H9 (cell line): ENCODE measurements at regions not wholly inside any gene's neighbourhood (a gene's known extent, or its start where the extent isn't known, plus 50 kb on each side); places are given as distances from the start of the nearest gene placed in this dataset.
A peak's percentile ranks its signal among the peaks of the same experiment; 100 is the strongest.

ENCODE experiments used
- DNase-seq: peaks from one replicate; pipeline ENCODE4 v3.0.0-alpha.2; 2017
- H2AFZ ChIP-seq: one replicate; pipeline ENCODE4 v1.6.1; 2013; ENCODE audit warnings: mild to moderate bottlenecking, low read length, control low read depth, moderate library complexity
- H2AK5ac ChIP-seq: 2 replicates; pipeline ENCODE4 v1.6.1; 2013; ENCODE audit warnings: low read length, control low read depth, mixed read lengths; ENCODE audit not compliant: insufficient read length
- H2BK120ac ChIP-seq: one replicate; pipeline ENCODE4 v1.6.1; 2013; ENCODE audit warnings: low read depth, mild to moderate bottlenecking, low read length, control low read depth, inconsistent platforms; ENCODE audit not compliant: poor library complexity, severe bottlenecking
- H2BK12ac ChIP-seq: 2 replicates; pipeline ENCODE4 v1.6.1; 2013; ENCODE audit warnings: low read length, control low read depth, mixed read lengths, low read depth; ENCODE audit not compliant: insufficient read length
- H2BK15ac ChIP-seq: 2 replicates; pipeline ENCODE4 v1.6.1; 2013; ENCODE audit warnings: low read depth, low read length, control low read depth
- H2BK20ac ChIP-seq: one replicate; pipeline ENCODE4 v1.6.1; 2013; ENCODE audit warnings: low read depth, mild to moderate bottlenecking, low read length, control low read depth, inconsistent platforms; ENCODE audit not compliant: poor library complexity, severe bottlenecking
- H2BK5ac ChIP-seq: 2 replicates; pipeline ENCODE4 v1.6.1; 2013; ENCODE audit warnings: low read length, control low read depth, mixed read lengths; ENCODE audit not compliant: insufficient read length
- H3K14ac ChIP-seq: 2 replicates; pipeline ENCODE4 v1.6.1; 2013; ENCODE audit warnings: low read length, control low read depth; ENCODE audit not compliant: insufficient read depth
- H3K18ac ChIP-seq: 2 replicates; pipeline ENCODE4 v1.6.1; 2013; ENCODE audit warnings: low read depth, mild to moderate bottlenecking, mixed read lengths, low read length, control low read depth; ENCODE audit not compliant: insufficient read length
- H3K23ac ChIP-seq: 2 replicates; pipeline ENCODE4 v1.6.1; 2013; ENCODE audit warnings: low read length, control low read depth, mixed read lengths, low read depth; ENCODE audit not compliant: insufficient read length
- H3K23me2 ChIP-seq: 2 replicates; pipeline ENCODE4 v1.6.1; 2013; ENCODE audit warnings: low read depth, mild to moderate bottlenecking, mixed read lengths, low read length, control low read depth; ENCODE audit not compliant: insufficient read length, poor library complexity, severe bottlenecking
- H3K27ac ChIP-seq: 2 replicates; pipeline ENCODE4 v1.5.1; 2013; ENCODE audit warnings: low read length, control low read depth, mixed read lengths, low read depth; ENCODE audit not compliant: insufficient read length
- H3K27me3 ChIP-seq: 2 replicates; pipeline ENCODE4 v1.6.1; 2013; ENCODE audit warnings: low read length, control low read depth, inconsistent platforms; ENCODE audit not compliant: insufficient read depth
- H3K4ac ChIP-seq: 2 replicates; pipeline ENCODE4 v1.6.1; 2013; ENCODE audit warnings: low read depth, mild to moderate bottlenecking, control low read depth, inconsistent platforms, low read length, moderate library complexity
- H3K4me1 ChIP-seq: 2 replicates; pipeline ENCODE4 v1.6.1; 2013; ENCODE audit warnings: low read length, control low read depth, inconsistent platforms; ENCODE audit not compliant: insufficient read depth
- H3K4me2 ChIP-seq: 2 replicates; pipeline ENCODE4 v1.6.1; 2013; ENCODE audit warnings: low read length, control low read depth, mixed read lengths; ENCODE audit not compliant: insufficient read length, insufficient read depth
- H3K56ac ChIP-seq: 2 replicates; pipeline ENCODE4 v1.6.1; 2013; ENCODE audit warnings: low read depth, mild to moderate bottlenecking, mixed read lengths, low read length, control low read depth; ENCODE audit not compliant: insufficient read length
- H3K79me1 ChIP-seq: 2 replicates; pipeline ENCODE4 v1.6.1; 2013; ENCODE audit warnings: low read depth, mild to moderate bottlenecking, moderate library complexity, low read length, control low read depth, inconsistent platforms; ENCODE audit not compliant: insufficient read depth, poor library complexity, severe bottlenecking
- H3K79me2 ChIP-seq: 2 replicates; pipeline ENCODE4 v1.6.1; 2013; ENCODE audit warnings: low read length, control low read depth, inconsistent platforms; ENCODE audit not compliant: insufficient read depth
- H3K9ac ChIP-seq: 2 replicates; pipeline ENCODE4 v1.6.1; 2013; ENCODE audit warnings: low read length, control low read depth, mixed read lengths; ENCODE audit not compliant: insufficient read length; ENCODE audit errors: extremely low read depth
- H3K9me3 ChIP-seq: one replicate; pipeline ENCODE4 v1.6.1; 2013; ENCODE audit warnings: low read depth, low read length, inconsistent platforms; ENCODE audit not compliant: control insufficient read depth
- H3T11ph ChIP-seq: one replicate; pipeline ENCODE4 v1.6.1; 2013; ENCODE audit warnings: mild to moderate bottlenecking, low read length, control low read depth, inconsistent platforms
- H4K20me1 ChIP-seq: one replicate; pipeline ENCODE4 v1.6.1; 2013; ENCODE audit not compliant: control insufficient read depth, insufficient read length, insufficient read depth
- H4K5ac ChIP-seq: 2 replicates; pipeline ENCODE4 v1.6.1; 2013; ENCODE audit warnings: low read depth, mild to moderate bottlenecking, mixed read lengths, low read length, control low read depth; ENCODE audit not compliant: insufficient read length
- H4K8ac ChIP-seq: replicated peaks from 2 replicates; pipeline ENCODE4 v1.6.1; 2013; ENCODE audit warnings: low read length, control low read depth, mixed read lengths, low read depth; ENCODE audit not compliant: insufficient read length
- H4K91ac ChIP-seq: 2 replicates; pipeline ENCODE4 v1.6.1; 2013; ENCODE audit warnings: low read depth, mild to moderate bottlenecking, moderate library complexity, mixed read lengths, low read length, control low read depth; ENCODE audit not compliant: insufficient read length
- H3K27ac Mint-ChIP-seq, 3 experiments: 2 replicates in 2 of 3; 3 replicates in 1 of 3; pipeline ENCODE4 v1.8.0; 2020 to 2021; ENCODE audit warnings: mixed read lengths in 3 of 3, mild to moderate bottlenecking in 1 of 3, moderate library complexity in 1 of 3
- H3K27me3 Mint-ChIP-seq: 2 replicates; pipeline ENCODE4 v1.8.0; 2021; ENCODE audit warnings: low read depth, mild to moderate bottlenecking, moderate library complexity, mixed read lengths
- H3K36me3 Mint-ChIP-seq, 3 experiments: 2 replicates in 2 of 3; 3 replicates in 1 of 3; pipeline ENCODE4 v1.8.0; 2020 to 2021; ENCODE audit warnings: low read depth in 3 of 3, mixed read lengths in 3 of 3; ENCODE audit not compliant: insufficient read depth in 1 of 3
- H3K4me1 Mint-ChIP-seq, 2 experiments: 2 replicates each; pipeline ENCODE4 v1.8.0; 2020; ENCODE audit warnings: mixed read lengths in 2 of 2
- H3K4me3 Mint-ChIP-seq, 2 experiments: 2 replicates in 1 of 2; 3 replicates in 1 of 2; pipeline ENCODE4 v1.8.0; 2020 to 2021; ENCODE audit warnings: mild to moderate bottlenecking in 2 of 2, mixed read lengths in 2 of 2, moderate library complexity in 1 of 2
- H3K9me3 Mint-ChIP-seq, 2 experiments: 2 replicates in 1 of 2; 3 replicates in 1 of 2; pipeline ENCODE4 v1.8.0; 2020; ENCODE audit warnings: mild to moderate bottlenecking in 2 of 2, mixed read lengths in 2 of 2, moderate library complexity in 1 of 2
- CTCF ChIP-seq: fragments of 200-600 bp; sonication (generic); conservative IDR thresholded peaks from 3 replicates; pipeline ENCODE4 v1.8.0; 2021; ENCODE audit warnings: antibody characterized with exemption, mild to moderate bottlenecking
- WGBS: extraction: QIAGEN DNeasy Blood & Tissue Kit; methylation state at CpG from one replicate; pipeline ENCODE4 v1.1.7; 2013; ENCODE audit warnings: missing lambda C conversion rate, low lambda C conversion rate, mixed read lengths; ENCODE audit not compliant: insufficient read length; ENCODE audit errors: extremely low coverage; 5-methylcytosine and 5-hydroxymethylcytosine counted together

- no peak for DNase-seq
- Mint-ChIP-seq H3K27ac (no peak overlapping the region), H3K36me3 (no peaks in the 10 kb centered on the region)
These were observed 191.8 kb upstream of the E2F8 start for GRCh38 chr11:19432370-19433061.

More at GRCh38 chr11:19432370-19433061, 191.8 kb upstream of the E2F8 start:
- Histone ChIP-seq H3K27me3 (no peaks in the 10 kb centered on the region), H2BK12ac (no peak overlapping the region), H3K4me2 (no peak overlapping the region), H3T11ph (no peak overlapping the region), H2BK120ac (no peak overlapping the region), H3K79me2 (no peaks in the 10 kb centered on the region), H4K5ac (no peak overlapping the region), H3K27ac (no peak overlapping the region), H3K4me1 (peaks cover 5% of the 10 kb centered on the region; the same call in 1 of the 2 replicates), H4K20me1 (no peaks in the 10 kb centered on the region), H3K23ac (no peak overlapping the region), H4K8ac (peak overlapping the region; percentile 19), H4K91ac (no peak overlapping the region), H3K9ac (no peak overlapping the region), H3K79me1 (no peaks in the 10 kb centered on the region), H3K18ac (no peak overlapping the region), H2BK15ac (no peak overlapping the region), H3K9me3 (no peaks in the 10 kb centered on the region), H2BK5ac (no peak overlapping the region), H3K14ac (no peak overlapping the region), H2AK5ac (no peak overlapping the region), H3K56ac (no peak overlapping the region), H2AFZ (peak overlapping the region; percentile 78), H3K23me2 (no peaks in the 10 kb centered on the region), H3K4ac (no peak overlapping the region), H2BK20ac (no peak overlapping the region)
- H3K27me3 Mint-ChIP-seq: peaks cover 24% of the 10 kb centered on the region
- TF ChIP-seq CTCF: no peak
- peaks cover 25 to 45% of the 10 kb centered on the region in 2 experiments for H3K4me1 Mint-ChIP-seq
- no peak overlapping the region for H3K4me3 Mint-ChIP-seq
- no peaks in the 10 kb centered on the region for H3K9me3 Mint-ChIP-seq
- no CpG with 5 or more reads among the region's 3 CpGs for WGBS
